PC-9 (cell line): ENCODE measurements at regions not wholly inside any gene's neighbourhood (a gene's known extent, or its start where the extent isn't known, plus 50 kb on each side); places are given as distances from the start of the nearest gene placed in this dataset.

Experiments
- BruUV-seq: library from RNA; stranded (reverse); fragments of 400-500 nt; replicated peaks from 2 replicates; lab custom pipeline; 2021; lab: Mats Ljungman, UMichigan
- CTCF ChIA-PET: fragments of 300-600 bp; sonication (Branson Sonifier 250); formaldehyde crosslinking; loops from one replicate; lab custom pipeline; 2022; ENCODE audit warnings: antibody characterized with exemption; lab: Charles Lee
- POLR2A ChIA-PET: fragments of 300-600 bp; sonication (Branson Sonifier 250); formaldehyde crosslinking; loops from one replicate; lab custom pipeline; 2022; ENCODE audit warnings: antibody characterized with exemption; ENCODE audit not compliant: unreplicated experiment; lab: Charles Lee
- DNase-seq, 2 experiments: peaks; one replicate each; pipeline versions ENCODE4 v3.0.0 to v3.0.0-alpha.2; 2015 to 2022; ENCODE audit warnings: mixed read lengths in 1 of 2
- H2AFZ ChIP-seq: fragments of 200-600 bp; sonication (generic); 2 replicates; pipeline ENCODE4 v1.8.1; 2017; ENCODE audit warnings: antibody characterized with exemption
- H3F3A ChIP-seq: fragments of 200-600 bp; sonication (generic); 2 replicates; pipeline ENCODE4 v1.8.1; 2017; ENCODE audit warnings: antibody characterized with exemption, mild to moderate bottlenecking, low read depth; ENCODE audit not compliant: insufficient read depth
- H3K27ac ChIP-seq: fragments of 200-600 bp; sonication (generic); 2 replicates; pipeline ENCODE4 v1.6.1; 2016; ENCODE audit warnings: mixed run types
- H3K27me3 ChIP-seq: fragments of 200-600 bp; sonication (generic); 2 replicates; pipeline ENCODE4 v1.6.1; 2016; ENCODE audit warnings: low read depth, mixed run types; ENCODE audit not compliant: insufficient read depth
- H3K36me3 ChIP-seq: fragments of 200-600 bp; sonication (generic); 2 replicates; pipeline ENCODE4 v1.6.1; 2016; ENCODE audit warnings: low read depth, mixed run types
- H3K4me1 ChIP-seq: fragments of 200-600 bp; sonication (generic); replicated peaks from 2 replicates; pipeline ENCODE4 v1.6.1; 2016; ENCODE audit warnings: mixed run types; ENCODE audit not compliant: insufficient read depth
- H3K4me2 ChIP-seq: fragments of 200-600 bp; sonication (generic); 2 replicates; pipeline ENCODE4 v1.6.1; 2017; ENCODE audit warnings: mixed run types
- H3K4me3 ChIP-seq: fragments of 200-600 bp; sonication (generic); 2 replicates; pipeline ENCODE4 v1.6.1; 2016; ENCODE audit warnings: mixed run types
- H3K79me2 ChIP-seq: fragments of 200-600 bp; sonication (generic); 2 replicates; pipeline ENCODE4 v1.6.1; 2017; ENCODE audit warnings: low read depth, mixed run types
- H3K9me2 ChIP-seq: fragments of 200-600 bp; sonication (generic); 2 replicates; pipeline ENCODE4 v1.8.1; 2017; ENCODE audit warnings: mild to moderate bottlenecking; ENCODE audit not compliant: insufficient read depth
- H3K9me3 ChIP-seq: fragments of 200-600 bp; sonication (generic); 2 replicates; pipeline ENCODE4 v1.8.1; 2016; ENCODE audit warnings: low read depth; ENCODE audit not compliant: insufficient read depth
- H4K20me1 ChIP-seq: fragments of 200-600 bp; sonication (generic); 2 replicates; pipeline ENCODE4 v1.8.1; 2017; ENCODE audit not compliant: insufficient read depth
- CTCF ChIP-seq: fragments of 200-600 bp; sonication (generic); conservative IDR thresholded peaks from 2 replicates; pipeline ENCODE4 v1.6.1; 2017; ENCODE audit warnings: mixed run types, antibody characterized with exemption, mild to moderate bottlenecking, moderate library complexity
- EZH2 ChIP-seq: fragments of 200-600 bp; sonication (generic); IDR thresholded peaks from 2 replicates; pipeline ENCODE4 v1.8.0; 2017; ENCODE audit warnings: antibody characterized with exemption, low read depth
- intact Hi-C: fragments of 100-400 bp; cut with micrococcal nuclease; formaldehyde crosslinking; loops from one replicate; pipeline ENCODE4 v1.10.0; 2022; ENCODE audit not compliant: unreplicated experiment

- no peak overlapping the region for H3K4me3 ChIP-seq
- DNase-seq = peak in 1 of 2 experiments; percentile 45
- no peak overlapping the region for H2AFZ ChIP-seq
- no peaks in the 10 kb centered on the region for H3K79me2 ChIP-seq
- TF ChIP-seq EZH2 (no peak), CTCF (no peak)
- no peaks in the 10 kb centered on the region for H3K9me2 ChIP-seq
- no TSS peak for BruUV-seq
- CTCF ChIA-PET = interaction anchor here (0.5 kb wide), 1 partner anchor 191 kb away, joined by 7 read pairs; no protein-coding TSS in a partner anchor
- no peaks in the 10 kb centered on the region for H3K9me3 ChIP-seq
- peak overlapping the region; percentile 53; the same call in 1 of the 2 replicates for H3K27ac ChIP-seq
- POLR2A ChIA-PET = interaction anchor here (0.6 kb wide), 3 partner anchors 15 to 393 kb away, joined by 3 to 6 read pairs (median 4); no protein-coding TSS in a partner anchor
- no peaks in the 10 kb centered on the region for H3F3A ChIP-seq
- intact Hi-C loops = loop anchor here (5.0 kb wide), 1 partner anchor 321 kb away; no protein-coding TSS in a partner anchor
- H3K4me1 ChIP-seq = peaks cover 11% of the 10 kb centered on the region
- H3K36me3 ChIP-seq = no peaks in the 10 kb centered on the region
- no peaks in the 10 kb centered on the region for H3K27me3 ChIP-seq
- no peaks in the 10 kb centered on the region for H4K20me1 ChIP-seq
- peak overlapping the region; percentile 26; the same call in 1 of the 2 replicates for H3K4me2 ChIP-seq
Measured at GRCh38 chr6:7671076-7671475, 54.8 kb upstream of the BMP6 start.

GRCh38 chr6:7671581-7671980 is 54.3 kb upstream of the BMP6 start:
- POLR2A ChIA-PET = no interaction called here
- no TSS peak for BruUV-seq

More at GRCh38 chr6:7671581-7671980, 54.3 kb upstream of the BMP6 start:
- DNase-seq = no peak
- TF ChIP-seq CTCF = no peak
- TF ChIP-seq EZH2 = no peak
- Histone ChIP-seq H3K79me2 (no peaks in the 10 kb centered on the region), H3K27me3 (no peaks in the 10 kb centered on the region), H3K4me3 (no peak overlapping the region), H2AFZ (no peak overlapping the region), H3K9me2 (no peaks in the 10 kb centered on the region), H3K9me3 (no peaks in the 10 kb centered on the region), H4K20me1 (no peaks in the 10 kb centered on the region), H3K4me1 (peaks cover 11% of the 10 kb centered on the region), H3K4me2 (peak overlapping the region; percentile 26; the same call in 1 of the 2 replicates), H3F3A (no peaks in the 10 kb centered on the region), H3K27ac (peak overlapping the region; percentile 53), H3K36me3 (no peaks in the 10 kb centered on the region)
- CTCF ChIA-PET = interaction anchor here (0.5 kb wide), 1 partner anchor 192 kb away, joined by 7 read pairs; no protein-coding TSS in a partner anchor
- intact Hi-C loops = loop anchor here (5.0 kb wide), 1 partner anchor 321 kb away; no protein-coding TSS in a partner anchor
